ENCODE measurements at regions not wholly inside any gene's neighbourhood (a gene's known extent, or its start where the extent isn't known, plus 50 kb on each side); places are given as distances from the start of the nearest gene placed in this dataset.

GRCh38 chr4:134337574-134337973 lies 136.0 kb upstream of the PABPC4L start:
- TF ChIP-seq CTCF (IDR thresholded peaks at IDR 0.05): no peak
- TF ChIP-seq BHLHE40 (IDR thresholded peaks at IDR 0.05; ENCODE audit: low read depth, low read length): no peak
- TF ChIP-seq HDAC2 (IDR thresholded peaks at IDR 0.05): no peak
- TF ChIP-seq POLR2A (IDR thresholded peaks at IDR 0.05; ENCODE audit: low read length): no peak
- no peak for TF ChIP-seq ELK1 (IDR thresholded peaks at IDR 0.05; ENCODE audit: low read depth, low read length)
- no peak for TF ChIP-seq MAZ (IDR thresholded peaks at IDR 0.05; ENCODE audit: borderline replicate concordance, low read depth, low read length)
- no peak for TF ChIP-seq SREBF2 (IDR thresholded peaks at IDR 0.05)
- no peak for TF ChIP-seq CEBPB (IDR thresholded peaks at IDR 0.05)
- TF ChIP-seq, protein P1, sequence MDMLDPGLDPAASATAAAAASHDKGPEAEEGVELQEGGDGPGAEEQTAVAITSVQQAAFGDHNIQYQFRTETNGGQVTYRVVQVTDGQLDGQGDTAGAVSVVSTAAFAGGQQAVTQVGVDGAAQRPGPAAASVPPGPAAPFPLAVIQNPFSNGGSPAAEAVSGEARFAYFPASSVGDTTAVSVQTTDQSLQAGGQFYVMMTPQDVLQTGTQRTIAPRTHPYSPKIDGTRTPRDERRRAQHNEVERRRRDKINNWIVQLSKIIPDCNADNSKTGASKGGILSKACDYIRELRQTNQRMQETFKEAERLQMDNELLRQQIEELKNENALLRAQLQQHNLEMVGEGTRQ (IDR thresholded peaks at IDR 0.05): no peak
- TF ChIP-seq HOXB13 (CRISPR knock-in tag; IDR thresholded peaks at IDR 0.05; ENCODE audit: low read depth): no peak
- TF ChIP-seq EP300 (IDR thresholded peaks at IDR 0.05): no peak
- no peak for TF ChIP-seq NFE2L2 (conservative IDR thresholded peaks at IDR 0.05; ENCODE audit: low read length)

All from A549 (cell line).